Neural cell (in vitro differentiated cells): ENCODE measurements at regions not wholly inside any gene's neighbourhood (a gene's known extent, or its start where the extent isn't known, plus 50 kb on each side); places are given as distances from the start of the nearest gene placed in this dataset.

Source experiments
- H2AFZ ChIP-seq: fragments of 200-600, 300-800 bp; sonication (generic), shearing (Covaris generic); 2 replicates; pipeline ENCODE4 v1.6.0; 2014; ENCODE audit warnings: low read depth, mild to moderate bottlenecking, antibody characterized with exemption, low read length, moderate library complexity
- H3F3A ChIP-seq: fragments of 200-600 bp; shearing (Covaris generic); 2 replicates; pipeline ENCODE4 v1.6.1; 2016; ENCODE audit warnings: mild to moderate bottlenecking, moderate library complexity, mixed read lengths, antibody characterized with exemption, low read length; ENCODE audit not compliant: insufficient read depth, poor library complexity, severe bottlenecking
- H3K27ac ChIP-seq: fragments of 200-600, 300-800 bp; sonication (generic), shearing (Covaris generic); 2 replicates; pipeline ENCODE4 v1.5.1; 2014; ENCODE audit warnings: mild to moderate bottlenecking, low read length, moderate library complexity
- H3K27me3 ChIP-seq: fragments of 300-800, 200-600 bp; sonication (generic), shearing (Covaris generic); 2 replicates; pipeline ENCODE4 v1.6.0; 2014; ENCODE audit warnings: mild to moderate bottlenecking, low read depth, low read length, moderate library complexity; ENCODE audit not compliant: insufficient read depth
- H3K36me3 ChIP-seq: fragments of 300-800, 200-600 bp; sonication (generic), shearing (Covaris generic); 2 replicates; pipeline ENCODE4 v1.5.1; 2014; ENCODE audit warnings: mild to moderate bottlenecking, antibody characterized with exemption, low read length, moderate library complexity; ENCODE audit not compliant: insufficient read depth
- H3K4me2 ChIP-seq: fragments of 300-800, 200-600 bp; sonication (generic), shearing (Covaris generic); 2 replicates; pipeline ENCODE4 v1.6.0; 2014; ENCODE audit warnings: mild to moderate bottlenecking, low read length
- H3K4me3 ChIP-seq: fragments of 300-800, 200-600 bp; sonication (generic), shearing (Covaris generic); 2 replicates; pipeline ENCODE4 v1.5.1; 2014; ENCODE audit warnings: mild to moderate bottlenecking, low read length, moderate library complexity
- H3K79me2 ChIP-seq: fragments of 200-600 bp; shearing (Covaris generic); replicated peaks from 2 replicates; pipeline ENCODE4 v1.6.0; 2014; ENCODE audit warnings: mild to moderate bottlenecking, low read length, moderate library complexity; ENCODE audit not compliant: insufficient read depth
- H3K9ac ChIP-seq: fragments of 300-800, 200-600 bp; sonication (generic), shearing (Covaris generic); 2 replicates; pipeline ENCODE4 v1.6.1; 2016; ENCODE audit warnings: mild to moderate bottlenecking, low read length, mixed read lengths
- H3K9me2 ChIP-seq: fragments of 200-600 bp; shearing (Covaris generic); 2 replicates; pipeline ENCODE4 v1.6.1; 2016; ENCODE audit warnings: mild to moderate bottlenecking, low read length, mixed read lengths; ENCODE audit not compliant: insufficient read depth
- H3K9me3 ChIP-seq: fragments of 200-600, 300-800 bp; sonication (generic), shearing (Covaris generic); 2 replicates; pipeline ENCODE4 v1.6.1; 2016; ENCODE audit warnings: mild to moderate bottlenecking, mixed run types, low read length, moderate library complexity, mixed read lengths
- H4K20me1 ChIP-seq: fragments of 200-600 bp; shearing (Covaris generic); 2 replicates; pipeline ENCODE4 v1.6.1; 2016; ENCODE audit warnings: mild to moderate bottlenecking, mixed run types; ENCODE audit not compliant: insufficient read depth
- EP300 ChIP-seq: fragments of 450-650 bp; conservative IDR thresholded peaks from 2 replicates; pipeline ENCODE4 v1.6.1; 2014; ENCODE audit warnings: antibody characterized with exemption, mild to moderate bottlenecking, moderate library complexity; ENCODE audit not compliant: poor library complexity, severe bottlenecking
- EZH2 ChIP-seq: fragments of 200-600, 300-800 bp; shearing (Covaris generic), sonication (generic); IDR thresholded peaks from 2 replicates; pipeline ENCODE4 v1.6.1; 2014; ENCODE audit warnings: antibody characterized with exemption, low read length, borderline replicate concordance, mild to moderate bottlenecking; ENCODE audit not compliant: insufficient read depth, poor library complexity, severe bottlenecking
- MXI1 ChIP-seq: fragments of 450-650 bp; conservative IDR thresholded peaks from 2 replicates; pipeline ENCODE4 v1.6.1; 2014; ENCODE audit warnings: antibody characterized with exemption, mild to moderate bottlenecking; ENCODE audit not compliant: poor library complexity, severe bottlenecking
- POLR2AphosphoS5 ChIP-seq: IDR thresholded peaks from 2 replicates; pipeline ENCODE4 v1.6.1; 2012
- RAD21 ChIP-seq: fragments of 450-650 bp; conservative IDR thresholded peaks from 2 replicates; pipeline ENCODE4 v1.6.1; 2014; ENCODE audit warnings: antibody characterized with exemption, mild to moderate bottlenecking, moderate library complexity
- SMC3 ChIP-seq: fragments of 450-650 bp; conservative IDR thresholded peaks from 2 replicates; pipeline ENCODE4 v1.6.1; 2014; ENCODE audit warnings: antibody characterized with exemption, mild to moderate bottlenecking, moderate library complexity; ENCODE audit not compliant: poor library complexity
- TAF1 ChIP-seq: IDR thresholded peaks from 2 replicates; pipeline ENCODE4 v1.6.1; 2012; ENCODE audit warnings: low read depth
- TF ChIP-seq, protein P1 (sequence below): fragments of 450-650 bp; IDR thresholded peaks from 2 replicates; pipeline ENCODE4 v1.5.1; 2014; ENCODE audit warnings: antibody characterized with exemption, mild to moderate bottlenecking, moderate library complexity; ENCODE audit not compliant: poor library complexity, severe bottlenecking
- TF ChIP-seq, protein P2 (sequence below): IDR thresholded peaks from 2 replicates; pipeline ENCODE4 v1.6.1; 2012; ENCODE audit warnings: borderline replicate concordance

DNA sequence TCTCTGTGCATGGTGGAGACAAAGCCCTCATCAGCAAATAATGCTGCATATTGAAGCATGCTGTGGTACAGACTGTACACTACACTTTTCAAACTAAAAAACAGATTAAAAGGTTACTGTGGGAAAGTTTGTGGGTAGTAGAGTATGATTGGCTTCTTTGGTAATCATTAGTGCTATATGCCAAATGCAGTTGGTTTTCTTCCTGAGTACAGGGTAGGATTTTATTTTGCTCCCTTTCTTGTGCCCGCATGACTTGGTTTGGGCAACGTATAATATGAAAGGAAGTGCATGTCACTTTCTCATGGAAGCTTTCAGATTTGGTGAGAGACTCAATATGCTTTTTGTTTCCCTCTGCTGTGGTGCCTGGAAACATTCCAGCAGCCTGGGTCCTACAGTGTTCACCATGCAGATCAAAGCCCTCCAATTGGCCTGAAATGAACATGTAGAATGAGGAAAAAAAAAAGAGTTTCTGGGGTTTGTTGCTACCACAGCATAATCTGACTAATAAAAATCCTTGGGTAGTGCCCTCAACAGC lies 270.7 kb upstream of the ADGRB3 start:
- TF ChIP-seq, protein P1, sequence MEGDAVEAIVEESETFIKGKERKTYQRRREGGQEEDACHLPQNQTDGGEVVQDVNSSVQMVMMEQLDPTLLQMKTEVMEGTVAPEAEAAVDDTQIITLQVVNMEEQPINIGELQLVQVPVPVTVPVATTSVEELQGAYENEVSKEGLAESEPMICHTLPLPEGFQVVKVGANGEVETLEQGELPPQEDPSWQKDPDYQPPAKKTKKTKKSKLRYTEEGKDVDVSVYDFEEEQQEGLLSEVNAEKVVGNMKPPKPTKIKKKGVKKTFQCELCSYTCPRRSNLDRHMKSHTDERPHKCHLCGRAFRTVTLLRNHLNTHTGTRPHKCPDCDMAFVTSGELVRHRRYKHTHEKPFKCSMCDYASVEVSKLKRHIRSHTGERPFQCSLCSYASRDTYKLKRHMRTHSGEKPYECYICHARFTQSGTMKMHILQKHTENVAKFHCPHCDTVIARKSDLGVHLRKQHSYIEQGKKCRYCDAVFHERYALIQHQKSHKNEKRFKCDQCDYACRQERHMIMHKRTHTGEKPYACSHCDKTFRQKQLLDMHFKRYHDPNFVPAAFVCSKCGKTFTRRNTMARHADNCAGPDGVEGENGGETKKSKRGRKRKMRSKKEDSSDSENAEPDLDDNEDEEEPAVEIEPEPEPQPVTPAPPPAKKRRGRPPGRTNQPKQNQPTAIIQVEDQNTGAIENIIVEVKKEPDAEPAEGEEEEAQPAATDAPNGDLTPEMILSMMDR, result no peak
- TF ChIP-seq EZH2, result no peak
- TF ChIP-seq, protein P2, sequence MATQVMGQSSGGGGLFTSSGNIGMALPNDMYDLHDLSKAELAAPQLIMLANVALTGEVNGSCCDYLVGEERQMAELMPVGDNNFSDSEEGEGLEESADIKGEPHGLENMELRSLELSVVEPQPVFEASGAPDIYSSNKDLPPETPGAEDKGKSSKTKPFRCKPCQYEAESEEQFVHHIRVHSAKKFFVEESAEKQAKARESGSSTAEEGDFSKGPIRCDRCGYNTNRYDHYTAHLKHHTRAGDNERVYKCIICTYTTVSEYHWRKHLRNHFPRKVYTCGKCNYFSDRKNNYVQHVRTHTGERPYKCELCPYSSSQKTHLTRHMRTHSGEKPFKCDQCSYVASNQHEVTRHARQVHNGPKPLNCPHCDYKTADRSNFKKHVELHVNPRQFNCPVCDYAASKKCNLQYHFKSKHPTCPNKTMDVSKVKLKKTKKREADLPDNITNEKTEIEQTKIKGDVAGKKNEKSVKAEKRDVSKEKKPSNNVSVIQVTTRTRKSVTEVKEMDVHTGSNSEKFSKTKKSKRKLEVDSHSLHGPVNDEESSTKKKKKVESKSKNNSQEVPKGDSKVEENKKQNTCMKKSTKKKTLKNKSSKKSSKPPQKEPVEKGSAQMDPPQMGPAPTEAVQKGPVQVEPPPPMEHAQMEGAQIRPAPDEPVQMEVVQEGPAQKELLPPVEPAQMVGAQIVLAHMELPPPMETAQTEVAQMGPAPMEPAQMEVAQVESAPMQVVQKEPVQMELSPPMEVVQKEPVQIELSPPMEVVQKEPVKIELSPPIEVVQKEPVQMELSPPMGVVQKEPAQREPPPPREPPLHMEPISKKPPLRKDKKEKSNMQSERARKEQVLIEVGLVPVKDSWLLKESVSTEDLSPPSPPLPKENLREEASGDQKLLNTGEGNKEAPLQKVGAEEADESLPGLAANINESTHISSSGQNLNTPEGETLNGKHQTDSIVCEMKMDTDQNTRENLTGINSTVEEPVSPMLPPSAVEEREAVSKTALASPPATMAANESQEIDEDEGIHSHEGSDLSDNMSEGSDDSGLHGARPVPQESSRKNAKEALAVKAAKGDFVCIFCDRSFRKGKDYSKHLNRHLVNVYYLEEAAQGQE, result no peak
- no peak for TF ChIP-seq EP300
- no peak for TF ChIP-seq SMC3
- no peak for TF ChIP-seq MXI1
- no peak for TF ChIP-seq RAD21
- no peak for TF ChIP-seq POLR2AphosphoS5
- TF ChIP-seq TAF1, result no peak
- Histone ChIP-seq H4K20me1 (no peaks in the 10 kb centered on the region), H3K9me3 (no peaks in the 10 kb centered on the region), H2AFZ (no peak overlapping the region), H3K4me3 (no peak overlapping the region), H3K27ac (no peak overlapping the region), H3F3A (no peaks in the 10 kb centered on the region), H3K79me2 (no peaks in the 10 kb centered on the region), H3K4me2 (no peak overlapping the region), H3K9ac (no peak overlapping the region), H3K36me3 (no peaks in the 10 kb centered on the region), H3K27me3 (no peaks in the 10 kb centered on the region), H3K9me2 (no peaks in the 10 kb centered on the region)

DNA sequence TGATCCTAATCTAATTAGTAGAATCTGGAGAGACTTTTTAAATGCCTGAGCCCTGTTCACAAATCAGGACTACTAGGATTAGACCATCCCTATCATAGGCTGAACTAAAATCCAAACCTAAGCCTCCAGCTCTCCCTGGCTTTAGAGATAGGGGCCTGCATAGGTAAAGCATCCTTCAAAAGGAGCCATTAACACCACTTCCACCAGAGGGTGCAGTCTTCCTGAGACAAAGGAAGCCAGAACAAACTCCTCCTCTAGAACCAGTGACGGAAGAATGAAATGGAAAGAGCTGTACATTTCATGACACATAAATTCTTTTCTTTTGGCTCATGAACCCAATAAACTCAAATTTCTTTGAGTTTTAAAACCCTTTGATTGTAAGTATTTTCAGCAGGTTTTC lies 291.2 kb upstream of the ADGRB3 start:
- Histone ChIP-seq H3K9ac (no peak overlapping the region), H3K9me2 (no peaks in the 10 kb centered on the region), H2AFZ (no peak overlapping the region), H3K79me2 (no peaks in the 10 kb centered on the region), H3K4me3 (no peak overlapping the region), H3K27me3 (no peaks in the 10 kb centered on the region), H4K20me1 (no peaks in the 10 kb centered on the region), H3K27ac (no peak overlapping the region), H3K9me3 (no peaks in the 10 kb centered on the region), H3F3A (no peaks in the 10 kb centered on the region), H3K4me2 (no peak overlapping the region), H3K36me3 (no peaks in the 10 kb centered on the region)
- TF ChIP-seq, protein P1, result no peak
- no peak for TF ChIP-seq TAF1
- no peak for TF ChIP-seq POLR2AphosphoS5
- TF ChIP-seq EZH2, result no peak
- no peak for TF ChIP-seq MXI1
- TF ChIP-seq, protein P2, result no peak
- TF ChIP-seq SMC3, result no peak
- TF ChIP-seq EP300, result no peak
- TF ChIP-seq RAD21, result no peak
